ENCODE measurements at regions not wholly inside any gene's neighbourhood (a gene's known extent, or its start where the extent isn't known, plus 50 kb on each side); places are given as distances from the start of the nearest gene placed in this dataset.

DNA sequence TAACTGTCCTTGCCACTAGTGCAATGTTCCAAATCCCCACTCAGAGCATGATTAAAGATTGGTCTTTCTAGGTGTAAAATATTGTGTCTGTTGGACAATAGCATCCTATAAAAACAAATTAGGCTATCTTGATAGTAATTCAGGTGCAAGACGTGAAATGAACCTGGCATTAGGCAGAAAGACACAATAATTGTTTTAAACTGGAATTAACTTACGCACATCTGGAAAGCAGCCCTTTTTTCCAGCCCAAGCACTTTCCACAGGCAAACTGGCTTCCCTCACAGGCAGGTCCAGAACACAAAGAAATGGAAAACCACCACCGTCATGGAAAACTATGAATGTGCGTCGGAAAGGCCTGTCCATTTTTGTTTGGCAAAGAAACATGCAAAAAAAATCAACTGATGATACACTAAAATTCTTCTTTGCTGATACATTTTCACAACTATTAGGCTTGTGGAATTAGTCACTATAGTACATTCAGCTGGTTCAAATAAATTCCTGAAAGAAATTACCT lies 474.7 kb upstream of the IL12A start:
- intact Hi-C loops (cut with DNase I), result no loop called here
- H3K4me3 ChIP-seq, result no peak overlapping the region
- no peaks in the 10 kb centered on the region for H3K27me3 ChIP-seq
- H3K9me3 ChIP-seq, result no peaks in the 10 kb centered on the region
- no peaks in the 10 kb centered on the region for H3K36me3 ChIP-seq
- H3K27ac ChIP-seq, result no peak overlapping the region
- no peak for DNase-seq
- 70 to 73% methylated on average over 5 of the region's 5 CpGs for WGBS, 2 donors
- TF ChIP-seq POLR2A (IDR thresholded peaks at IDR 0.05), result no peak
- TF ChIP-seq, protein P1, sequence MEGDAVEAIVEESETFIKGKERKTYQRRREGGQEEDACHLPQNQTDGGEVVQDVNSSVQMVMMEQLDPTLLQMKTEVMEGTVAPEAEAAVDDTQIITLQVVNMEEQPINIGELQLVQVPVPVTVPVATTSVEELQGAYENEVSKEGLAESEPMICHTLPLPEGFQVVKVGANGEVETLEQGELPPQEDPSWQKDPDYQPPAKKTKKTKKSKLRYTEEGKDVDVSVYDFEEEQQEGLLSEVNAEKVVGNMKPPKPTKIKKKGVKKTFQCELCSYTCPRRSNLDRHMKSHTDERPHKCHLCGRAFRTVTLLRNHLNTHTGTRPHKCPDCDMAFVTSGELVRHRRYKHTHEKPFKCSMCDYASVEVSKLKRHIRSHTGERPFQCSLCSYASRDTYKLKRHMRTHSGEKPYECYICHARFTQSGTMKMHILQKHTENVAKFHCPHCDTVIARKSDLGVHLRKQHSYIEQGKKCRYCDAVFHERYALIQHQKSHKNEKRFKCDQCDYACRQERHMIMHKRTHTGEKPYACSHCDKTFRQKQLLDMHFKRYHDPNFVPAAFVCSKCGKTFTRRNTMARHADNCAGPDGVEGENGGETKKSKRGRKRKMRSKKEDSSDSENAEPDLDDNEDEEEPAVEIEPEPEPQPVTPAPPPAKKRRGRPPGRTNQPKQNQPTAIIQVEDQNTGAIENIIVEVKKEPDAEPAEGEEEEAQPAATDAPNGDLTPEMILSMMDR (IDR thresholded peaks at IDR 0.05), result no peak
- H3K4me1 ChIP-seq, result no peaks in the 10 kb centered on the region

GRCh38 chr3:159517105-159517504 lies 471.5 kb upstream of the IL12A start:
- intact Hi-C loops (cut with DNase I), result no loop called here
- Histone ChIP-seq H3K27ac (no peak overlapping the region), H3K27me3 (no peaks in the 10 kb centered on the region), H3K9me3 (no peaks in the 10 kb centered on the region), H3K36me3 (no peaks in the 10 kb centered on the region), H3K4me3 (no peak overlapping the region), H3K4me1 (no peaks in the 10 kb centered on the region)
- TF ChIP-seq, protein P1 (IDR thresholded peaks at IDR 0.05), result no peak
- TF ChIP-seq POLR2A (IDR thresholded peaks at IDR 0.05), result no peak
- WGBS, 2 donors, result 48 to 68% methylated on average over 1 of the region's 1 CpG
- DNase-seq, result no peak

- no peak for DNase-seq
- whole genome bisulfite sequencing, 2 donors, result 81 to 82% methylated on average over 3 of the region's 3 CpGs
- Histone ChIP-seq H3K27ac (no peak overlapping the region), H3K36me3 (no peaks in the 10 kb centered on the region), H3K9me3 (no peaks in the 10 kb centered on the region), H3K27me3 (no peaks in the 10 kb centered on the region), H3K4me3 (no peak overlapping the region), H3K4me1 (no peaks in the 10 kb centered on the region)
- TF ChIP-seq, protein P1 (IDR thresholded peaks at IDR 0.05), result no peak
- no peak for TF ChIP-seq POLR2A (IDR thresholded peaks at IDR 0.05)
- intact Hi-C loops (cut with DNase I), result no loop called here
Observed at GRCh38 chr3:159520638-159521037, 468.0 kb upstream of the IL12A start.

GRCh38 chr3:159522276-159522675 lies 466.4 kb upstream of the IL12A start:
- 70 to 74% methylated on average over 3 of the region's 3 CpGs for WGBS, 2 donors
- H3K4me3 ChIP-seq, result no peak overlapping the region
- H3K9me3 ChIP-seq, result no peaks in the 10 kb centered on the region
- no peaks in the 10 kb centered on the region for H3K4me1 ChIP-seq
- H3K36me3 ChIP-seq, result no peaks in the 10 kb centered on the region
- no peak overlapping the region for H3K27ac ChIP-seq
- DNase-seq, result no peak
- no peak for TF ChIP-seq POLR2A (IDR thresholded peaks at IDR 0.05)
- TF ChIP-seq, protein P1 (IDR thresholded peaks at IDR 0.05), result no peak
- no peaks in the 10 kb centered on the region for H3K27me3 ChIP-seq
- intact Hi-C loops (cut with DNase I), result no loop called here

DNA sequence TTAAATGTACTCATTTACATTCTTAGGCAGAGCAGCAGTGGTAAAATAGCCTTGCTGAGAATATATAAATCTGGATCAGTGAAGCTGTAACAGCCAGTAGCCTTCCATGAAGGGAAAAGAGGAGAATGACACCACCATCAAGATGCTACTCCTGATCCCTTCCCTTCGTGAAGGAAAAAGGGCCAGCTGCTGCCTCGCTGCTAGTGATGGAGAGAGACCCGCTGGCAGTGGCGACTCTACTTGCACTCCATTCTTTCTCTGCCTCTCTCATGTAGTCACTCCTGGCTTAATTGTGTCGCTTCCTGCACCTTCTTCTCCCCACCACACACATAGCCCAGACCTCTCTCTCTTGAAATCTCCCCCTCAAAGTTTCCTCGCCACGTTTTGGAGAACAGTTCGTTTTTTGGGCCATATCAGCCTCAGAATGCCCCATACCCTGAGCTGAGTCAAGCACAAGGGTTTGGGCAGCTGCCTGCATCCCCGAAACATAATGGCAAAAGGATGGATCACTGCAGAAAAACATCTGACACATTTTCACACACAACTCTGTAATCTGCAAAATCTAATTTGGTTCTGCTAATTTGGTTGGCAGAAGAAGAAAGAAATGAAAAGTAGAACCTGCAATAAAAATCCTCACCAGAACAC lies 460.3 kb upstream of the IL12A start:
- intact Hi-C loops (cut with DNase I), result no loop called here
- Histone ChIP-seq H3K9me3 (no peaks in the 10 kb centered on the region), H3K27ac (no peak overlapping the region), H3K4me3 (no peak overlapping the region), H3K4me1 (no peaks in the 10 kb centered on the region), H3K27me3 (no peaks in the 10 kb centered on the region), H3K36me3 (no peaks in the 10 kb centered on the region)
- TF ChIP-seq POLR2A (IDR thresholded peaks at IDR 0.05), result no peak
- TF ChIP-seq, protein P1 (IDR thresholded peaks at IDR 0.05), result no peak
- WGBS, 2 donors, result 61 to 71% methylated on average over 9 of the region's 9 CpGs
- DNase-seq, result no peak
